ENCODE measurements at regions not wholly inside any gene's neighbourhood (a gene's known extent, or its start where the extent isn't known, plus 50 kb on each side); places are given as distances from the start of the nearest gene placed in this dataset.

DNA sequence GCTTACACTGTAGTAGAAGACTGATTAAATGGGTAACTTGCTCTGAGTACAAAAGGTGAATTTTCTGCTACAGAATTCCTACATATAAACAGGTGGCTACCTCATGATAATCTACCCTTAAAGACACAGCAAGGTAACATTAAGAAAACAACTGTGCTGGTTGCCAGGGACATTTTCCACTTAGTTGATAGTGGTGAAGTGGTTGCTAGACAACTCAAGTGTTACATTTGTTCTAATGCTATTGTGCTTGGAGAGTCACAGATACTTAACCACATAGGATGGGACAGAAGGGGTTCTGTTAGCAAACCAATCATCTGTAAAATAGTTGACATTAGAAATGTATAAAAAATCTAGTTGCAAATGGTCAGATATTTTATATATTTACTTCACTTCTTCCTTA lies 870.3 kb upstream of the SEL1L start:
- TF ChIP-seq, protein P1, sequence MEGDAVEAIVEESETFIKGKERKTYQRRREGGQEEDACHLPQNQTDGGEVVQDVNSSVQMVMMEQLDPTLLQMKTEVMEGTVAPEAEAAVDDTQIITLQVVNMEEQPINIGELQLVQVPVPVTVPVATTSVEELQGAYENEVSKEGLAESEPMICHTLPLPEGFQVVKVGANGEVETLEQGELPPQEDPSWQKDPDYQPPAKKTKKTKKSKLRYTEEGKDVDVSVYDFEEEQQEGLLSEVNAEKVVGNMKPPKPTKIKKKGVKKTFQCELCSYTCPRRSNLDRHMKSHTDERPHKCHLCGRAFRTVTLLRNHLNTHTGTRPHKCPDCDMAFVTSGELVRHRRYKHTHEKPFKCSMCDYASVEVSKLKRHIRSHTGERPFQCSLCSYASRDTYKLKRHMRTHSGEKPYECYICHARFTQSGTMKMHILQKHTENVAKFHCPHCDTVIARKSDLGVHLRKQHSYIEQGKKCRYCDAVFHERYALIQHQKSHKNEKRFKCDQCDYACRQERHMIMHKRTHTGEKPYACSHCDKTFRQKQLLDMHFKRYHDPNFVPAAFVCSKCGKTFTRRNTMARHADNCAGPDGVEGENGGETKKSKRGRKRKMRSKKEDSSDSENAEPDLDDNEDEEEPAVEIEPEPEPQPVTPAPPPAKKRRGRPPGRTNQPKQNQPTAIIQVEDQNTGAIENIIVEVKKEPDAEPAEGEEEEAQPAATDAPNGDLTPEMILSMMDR (IDR thresholded peaks at IDR 0.05): no peak
- no peak for TF ChIP-seq POLR2A (IDR thresholded peaks at IDR 0.05)
